Tibial artery (tissue), 4 donors: ENCODE measurements at regions not wholly inside any gene's neighbourhood (a gene's known extent, or its start where the extent isn't known, plus 50 kb on each side); places are given as distances from the start of the nearest gene placed in this dataset.

ENCODE experiments used
- DNase-seq, 2 donors: peaks; one replicate each; pipeline ENCODE4 v3.0.0-alpha.2; 2019
- H3K27ac ChIP-seq, 2 donors: fragments of 200-600 bp; sonication (generic) in 1 of 2; 1 replicate in 1 of 2; 2 replicates in 1 of 2; pipeline ENCODE4 v1.5.1; 2018 to 2019; ENCODE audit warnings: mild to moderate bottlenecking in 1 of 2
- H3K27me3 ChIP-seq, 2 donors: fragments of 200-600 bp; sonication (generic) in 1 of 2; one replicate each; pipeline versions ENCODE4 v1.5.1 to v1.6.0; 2016 to 2019
- H3K36me3 ChIP-seq, 3 donors: fragments of 200-600 bp; sonication (generic) in 2 of 3; one replicate each; pipeline ENCODE4 v1.5.1; 2016 to 2019; ENCODE audit warnings: mild to moderate bottlenecking in 2 of 3
- H3K4me1 ChIP-seq, 4 donors: fragments of 200-600 bp; sonication (generic) in 2 of 4; 1 replicate in 3 of 4; 2 replicates in 1 of 4; pipeline ENCODE4 v1.5.1; 2016 to 2019
- H3K4me3 ChIP-seq, 2 donors: fragments of 200-600 bp; sonication (generic) in 1 of 2; 1 replicate in 1 of 2; 2 replicates in 1 of 2; pipeline ENCODE4 v1.5.1; 2018 to 2019; ENCODE audit warnings: mild to moderate bottlenecking in 2 of 2
- H3K9me3 ChIP-seq, 3 donors: fragments of 200-600 bp; sonication (generic) in 1 of 3; one replicate each; pipeline ENCODE4 v1.5.1; 2016 to 2019
- CTCF ChIP-seq, 2 experiments: fragments of 200-600 bp in 1 of 2; fragments of 450-650 bp in 1 of 2; IDR thresholded peaks; one replicate each; pipeline ENCODE4 v1.5.1; 2017 to 2019; ENCODE audit warnings: antibody characterized with exemption in 2 of 2, mild to moderate bottlenecking in 1 of 2, moderate library complexity in 1 of 2
- intact Hi-C: fragments of 100-400 bp; cut with DNase I; formaldehyde crosslinking; loops from one replicate; pipeline ENCODE4 v1.15.0; 2023; ENCODE audit warnings: low total_unique reads

- no peak for TF ChIP-seq CTCF (IDR thresholded peaks at IDR 0.05)
- Histone ChIP-seq H3K27me3 (no peaks in the 10 kb centered on the region), H3K27ac (no peak overlapping the region), H3K36me3 (no peaks in the 10 kb centered on the region), H3K4me1 (peaks cover 0 to 18% (median 8%) of the 10 kb centered on the region in 4 donors), H3K4me3 (no peak overlapping the region), H3K9me3 (no peaks in the 10 kb centered on the region)
- no peak for DNase-seq
- intact Hi-C loops = no loop called here
These were observed 328.2 kb upstream of the SORL1-AS1 start for GRCh38 chr11:121780971-121781370.

- peaks cover 0 to 33% (median 13%) of the 10 kb centered on the region in 4 donors for H3K4me1 ChIP-seq
- no peak for TF ChIP-seq CTCF (IDR thresholded peaks at IDR 0.05)
- DNase-seq = no peak
- H3K27ac ChIP-seq = peak overlapping the region; percentile 46 to 59
- no peaks in the 10 kb centered on the region for H3K9me3 ChIP-seq
- no peak overlapping the region for H3K4me3 ChIP-seq
- intact Hi-C loops = no loop called here
- no peaks in the 10 kb centered on the region for H3K27me3 ChIP-seq
- H3K36me3 ChIP-seq = no peaks in the 10 kb centered on the region
These were observed 324.3 kb upstream of the SORL1-AS1 start for GRCh38 chr11:121777056-121777455.

GRCh38 chr11:121775276-121775675 is 322.5 kb upstream of the SORL1-AS1 start:
- Histone ChIP-seq H3K9me3 (no peaks in the 10 kb centered on the region), H3K27ac (peak overlapping the region in 1 of 2 donors; percentile 59), H3K36me3 (no peaks in the 10 kb centered on the region), H3K27me3 (no peaks in the 10 kb centered on the region), H3K4me1 (peaks cover 0 to 33% (median 13%) of the 10 kb centered on the region in 4 donors), H3K4me3 (no peak overlapping the region)
- intact Hi-C loops = no loop called here
- no peak for DNase-seq
- TF ChIP-seq CTCF (IDR thresholded peaks at IDR 0.05) = no peak

- Histone ChIP-seq H3K9me3 (no peaks in the 10 kb centered on the region), H3K4me3 (no peak overlapping the region), H3K27me3 (no peaks in the 10 kb centered on the region), H3K36me3 (no peaks in the 10 kb centered on the region), H3K27ac (no peak overlapping the region), H3K4me1 (peaks cover 0 to 33% (median 13%) of the 10 kb centered on the region in 4 donors)
- no peak for TF ChIP-seq CTCF (IDR thresholded peaks at IDR 0.05)
- intact Hi-C loops = no loop called here
- DNase-seq = no peak
These were observed 320.3 kb upstream of the SORL1-AS1 start for GRCh38 chr11:121773076-121773475.

- Histone ChIP-seq H3K4me3 (no peak overlapping the region), H3K36me3 (no peaks in the 10 kb centered on the region), H3K27ac (no peak overlapping the region), H3K9me3 (no peaks in the 10 kb centered on the region), H3K27me3 (no peaks in the 10 kb centered on the region), H3K4me1 (peaks cover 0 to 16% (median 6%) of the 10 kb centered on the region in 4 donors)
- intact Hi-C loops = no loop called here
- no peak for DNase-seq
- no peak for TF ChIP-seq CTCF (IDR thresholded peaks at IDR 0.05)
These were observed 318.3 kb upstream of the SORL1-AS1 start for GRCh38 chr11:121770939-121771595.
